ENCODE measurements at regions not wholly inside any gene's neighbourhood (a gene's known extent, or its start where the extent isn't known, plus 50 kb on each side); places are given as distances from the start of the nearest gene placed in this dataset.

GRCh38 chr4:173935622-173936405, 347.7 kb downstream of the FBXO8 start:
- H2AFZ ChIP-seq (ENCODE audit: low read length), result no peak overlapping the region
- H3K23me2 ChIP-seq (ENCODE audit: insufficient read length, low read depth, low read length, poor library complexity, severe bottlenecking), result no peaks in the 10 kb centered on the region
- WGBS (ENCODE audit: extremely low coverage, insufficient read length, low lambda C conversion rate), result no CpG with 5 or more reads among the region's 5 CpGs
- peaks cover 4% of the 10 kb centered on the region for H3K4me1 ChIP-seq (ENCODE audit: insufficient read depth, low read length)
- H3K4me2 ChIP-seq (ENCODE audit: insufficient read depth, insufficient read length, low read length), result no peak overlapping the region
- no peak overlapping the region for H3K23ac ChIP-seq (ENCODE audit: insufficient read length, low read depth, low read length)
- H2BK20ac ChIP-seq (ENCODE audit: low read depth, low read length, poor library complexity, severe bottlenecking), result no peak overlapping the region
- no peak for TF ChIP-seq CTCF (conservative IDR thresholded peaks at IDR 0.05)
- H4K8ac ChIP-seq (replicated peaks; ENCODE audit: insufficient read length, low read depth, low read length), result no peak overlapping the region
- no peak overlapping the region for H3K9ac ChIP-seq (ENCODE audit: extremely low read depth, insufficient read length, low read length)
- no peak overlapping the region for H2BK5ac ChIP-seq (ENCODE audit: insufficient read length, low read length)
- H3K36me3 Mint-ChIP-seq (ENCODE audit: insufficient read depth in 1 of 3, low read depth in 3 of 3), result no peaks in the 10 kb centered on the region
- no peak overlapping the region for H2BK120ac ChIP-seq (ENCODE audit: low read depth, low read length, poor library complexity, severe bottlenecking)
- H2BK12ac ChIP-seq (ENCODE audit: insufficient read length, low read depth, low read length), result no peak overlapping the region
- no peak overlapping the region for H2AK5ac ChIP-seq (ENCODE audit: insufficient read length, low read length)
- peak overlapping the region in 1 of 3 experiments; percentile 16; a peak in 1 of 7 replicates for H3K27ac Mint-ChIP-seq
- H3K27ac ChIP-seq (ENCODE audit: insufficient read length, low read depth, low read length), result no peak overlapping the region
- no peak overlapping the region for H2BK15ac ChIP-seq (ENCODE audit: low read depth, low read length)
- H3K79me2 ChIP-seq (ENCODE audit: insufficient read depth, low read length), result no peaks in the 10 kb centered on the region
- H3K9me3 Mint-ChIP-seq, result no peaks in the 10 kb centered on the region
- H4K5ac ChIP-seq (ENCODE audit: insufficient read length, low read depth, low read length), result no peak overlapping the region
- no peaks in the 10 kb centered on the region for H4K20me1 ChIP-seq (ENCODE audit: control insufficient read depth, insufficient read depth, insufficient read length)
- no peak for DNase-seq
- H3K27me3 Mint-ChIP-seq (ENCODE audit: low read depth), result no peaks in the 10 kb centered on the region
- H3K79me1 ChIP-seq (ENCODE audit: insufficient read depth, low read depth, low read length, poor library complexity, severe bottlenecking), result no peaks in the 10 kb centered on the region
- H3K14ac ChIP-seq (ENCODE audit: insufficient read depth, low read length), result no peak overlapping the region
- H3K56ac ChIP-seq (ENCODE audit: insufficient read length, low read depth, low read length), result no peak overlapping the region
- no peak overlapping the region for H4K91ac ChIP-seq (ENCODE audit: insufficient read length, low read depth, low read length)
- no peak overlapping the region for H3K4me3 Mint-ChIP-seq
- H3K4ac ChIP-seq (ENCODE audit: low read depth, low read length), result no peak overlapping the region
- H3K4me1 Mint-ChIP-seq, result peaks cover 13 to 22% of the 10 kb centered on the region in 2 experiments
- H3K27me3 ChIP-seq (ENCODE audit: insufficient read depth, low read length), result no peaks in the 10 kb centered on the region
- no peak overlapping the region for H3K18ac ChIP-seq (ENCODE audit: insufficient read length, low read depth, low read length)
- no peak overlapping the region for H3T11ph ChIP-seq (ENCODE audit: low read length)
- H3K9me3 ChIP-seq (ENCODE audit: control insufficient read depth, low read depth, low read length), result no peaks in the 10 kb centered on the region
